HepG2 (cell line): ENCODE measurements at regions not wholly inside any gene's neighbourhood (a gene's known extent, or its start where the extent isn't known, plus 50 kb on each side); places are given as distances from the start of the nearest gene placed in this dataset.

Experiments
- ATAC-seq: fragments of 200-7000 bp; cut with Tn5 transposase; 3 replicates; pipeline ENCODE4 v1.9.1; 2020; ENCODE audit warnings: mild to moderate bottlenecking, moderate library complexity
- BruUV-seq: library from RNA; stranded (reverse); fragments of 400-500 nt; replicated peaks from 2 replicates; lab custom pipeline; 2021; lab: Mats Ljungman, UMichigan
- CTCF ChIA-PET: fragments of 300-600 bp; formaldehyde crosslinking; extraction: SDS; loops from one replicate; lab custom pipeline; 2021; ENCODE audit warnings: low total read pairs, inconsistent platforms, low intra/inter-chr PET ratio; lab: Yijun Ruan, JAX
- POLR2A ChIA-PET: fragments of 350-600 bp; sonication (Branson Sonifier 250); formaldehyde crosslinking; loops from one replicate; lab custom pipeline; 2020; ENCODE audit warnings: antibody characterized with exemption, inconsistent platforms; lab: Yijun Ruan, JAX
- DNase-seq: peaks from one replicate; pipeline ENCODE4 v3.0.0-alpha.2; 2015; ENCODE audit warnings: low spot score
- FAIRE-seq: peaks from 3 replicates; lab custom pipeline; 2011; peaks lifted over from hg19 to GRCh38; lab: Jason Lieb, UNC
- H2AFZ ChIP-seq: one replicate; pipeline ENCODE4 v1.6.1; 2011; ENCODE audit warnings: low read length, inconsistent platforms
- H3K27ac ChIP-seq: fragments of 300-600 bp; 3 replicates; pipeline ENCODE4 v1.8.0; 2011; ENCODE audit warnings: mixed run types, mild to moderate bottlenecking, mixed read lengths, low read length, inconsistent platforms; ENCODE audit not compliant: insufficient read depth; ENCODE audit errors: extremely low read length
- H3K27me3 ChIP-seq, 2 experiments: fragments of 200-600 bp in 1 of 2; 2 replicates in 1 of 2; 3 replicates in 1 of 2; pipeline versions ENCODE4 v1.6.0 to v1.8.0; 2011; ENCODE audit warnings: low read length in 2 of 2, mild to moderate bottlenecking in 2 of 2, moderate library complexity in 2 of 2, inconsistent platforms in 1 of 2; ENCODE audit not compliant: insufficient read depth in 2 of 2, control insufficient read depth in 1 of 2
- H3K36me3 ChIP-seq, 2 experiments: fragments of 200-600 bp in 1 of 2; replicated peaks in 1 of 2; 2 replicates in 1 of 2; 3 replicates in 1 of 2; pipeline versions ENCODE4 v1.5.1 to v1.8.0; 2011; ENCODE audit warnings: low read length in 2 of 2, inconsistent platforms in 1 of 2; ENCODE audit not compliant: insufficient read depth in 2 of 2, control insufficient read depth in 1 of 2
- H3K4me1 ChIP-seq: 2 replicates; pipeline ENCODE4 v1.5.1; 2012; ENCODE audit warnings: low read length, inconsistent platforms; ENCODE audit not compliant: insufficient read depth
- H3K4me2 ChIP-seq: 2 replicates; pipeline ENCODE4 v1.6.0; 2011; ENCODE audit warnings: low read depth, low read length, inconsistent platforms
- H3K4me3 ChIP-seq, 3 experiments: fragments of 200-600 bp in 1 of 3; sonication (generic), shearing (Covaris generic) in 1 of 3; replicated peaks in 1 of 3; 2 replicates each; pipeline ENCODE4 v1.5.1; 2011 to 2016; ENCODE audit warnings: low read length in 3 of 3, inconsistent platforms in 2 of 3, low read depth in 2 of 3, mild to moderate bottlenecking in 2 of 3, control low read depth in 1 of 3, mixed read lengths in 1 of 3; ENCODE audit not compliant: insufficient read depth in 1 of 3
- H3K79me2 ChIP-seq: one replicate; pipeline ENCODE4 v1.6.1; 2011; ENCODE audit warnings: low read length, inconsistent platforms; ENCODE audit not compliant: insufficient read depth
- H3K9ac ChIP-seq: 2 replicates; pipeline ENCODE4 v1.6.0; 2011; ENCODE audit warnings: mild to moderate bottlenecking, low read depth, low read length, inconsistent platforms; ENCODE audit not compliant: insufficient read depth
- H3K9me3 ChIP-seq: 2 replicates; pipeline ENCODE4 v1.5.1; 2012; ENCODE audit warnings: mild to moderate bottlenecking, low read length
- H4K20me1 ChIP-seq: 2 replicates; pipeline ENCODE4 v1.6.0; 2011; ENCODE audit warnings: inconsistent platforms, mild to moderate bottlenecking, low read length, moderate library complexity; ENCODE audit not compliant: insufficient read depth
- DMAP1 ChIP-seq: IDR thresholded peaks from 2 replicates; pipeline ENCODE4 v1.6.1; 2016
- EHMT2 ChIP-seq: fragments of 200-600 bp; sonication (generic); IDR thresholded peaks from 2 replicates; pipeline ENCODE4 v1.7.0; 2017; ENCODE audit warnings: antibody characterized with exemption, low read depth, low read length, borderline replicate concordance
- JUN ChIP-seq: sonication (generic); formaldehyde crosslinking; IDR thresholded peaks from 2 replicates; pipeline ENCODE4 v1.4.0; 2020; ENCODE audit warnings: mild to moderate bottlenecking, missing genetic modification reagents
- MAFG ChIP-seq: sonication (generic); formaldehyde crosslinking; IDR thresholded peaks from 2 replicates; pipeline ENCODE4 v1.5.1; 2020; ENCODE audit warnings: mild to moderate bottlenecking, missing genetic modification reagents
- NFE2 ChIP-seq: sonication (generic); formaldehyde crosslinking; IDR thresholded peaks from 2 replicates; pipeline ENCODE4 v1.4.0; 2020; ENCODE audit warnings: missing genetic modification reagents
- NONO ChIP-seq, 2 experiments: fragments of 450-650 bp in 1 of 2; sonication (generic) in 1 of 2; formaldehyde crosslinking in 1 of 2; IDR thresholded peaks in 1 of 2; conservative IDR thresholded peaks in 1 of 2; 2 replicates each; pipeline versions ENCODE4 v1.6.1 to v1.8.0; 2017 to 2022; ENCODE audit warnings: mild to moderate bottlenecking in 1 of 2, missing genetic modification reagents in 1 of 2, moderate library complexity in 1 of 2
- TAF1 ChIP-seq: sonication (generic); formaldehyde crosslinking; IDR thresholded peaks from 2 replicates; pipeline ENCODE4 v1.4.0; 2020; ENCODE audit warnings: missing genetic modification reagents
- TCF7L2 ChIP-seq: IDR thresholded peaks from 2 replicates; pipeline ENCODE4 v1.6.1; 2011; ENCODE audit warnings: mild to moderate bottlenecking, low read depth, low read length, moderate library complexity
- ZNF101 ChIP-seq: sonication (generic); formaldehyde crosslinking; IDR thresholded peaks from 2 replicates; pipeline ENCODE4 v1.4.0; 2020; ENCODE audit warnings: mild to moderate bottlenecking, low read depth, missing genetic modification reagents, borderline replicate concordance
- ZNF207 ChIP-seq: fragments of 450-650 bp; IDR thresholded peaks from 2 replicates; pipeline ENCODE4 v1.6.1; 2016; ENCODE audit warnings: antibody characterized with exemption, borderline replicate concordance
- ZNF383 ChIP-seq: sonication (generic); formaldehyde crosslinking; IDR thresholded peaks from 2 replicates; pipeline ENCODE4 v1.4.0; 2020; ENCODE audit warnings: missing genetic modification reagents, mild to moderate bottlenecking, borderline replicate concordance
- ZNF550 ChIP-seq: sonication (generic); formaldehyde crosslinking; IDR thresholded peaks from 2 replicates; pipeline ENCODE4 v1.4.0; 2020; ENCODE audit warnings: mild to moderate bottlenecking, missing genetic modification reagents, borderline replicate concordance
- ZNF781 ChIP-seq: sonication (generic); formaldehyde crosslinking; IDR thresholded peaks from 2 replicates; pipeline ENCODE4 v1.5.1; 2020; ENCODE audit warnings: borderline replicate concordance, mild to moderate bottlenecking, missing genetic modification reagents; ENCODE audit errors: not compliant biosample characterization
- WGBS: methylation state at CpG from one replicate; pipeline ENCODE4 v1.1.6; 2017; ENCODE audit warnings: low lambda C conversion rate; 5-methylcytosine and 5-hydroxymethylcytosine counted together
- in situ Hi-C: cut with HindIII; loops from 2 replicates; pipeline ENCODE4 v1.10.0; 2017; ENCODE audit warnings: low pct_unique_long_range_greater_than_20kb; ENCODE audit not compliant: extremely low pct_ligation_motif_present
- intact Hi-C: fragments of 100-400 bp; cut with micrococcal nuclease; formaldehyde crosslinking; loops from one replicate; pipeline ENCODE4 v1.10.0; 2022; ENCODE audit not compliant: unreplicated experiment
- TF ChIP-seq, protein P1 (sequence below): IDR thresholded peaks from 2 replicates; pipeline ENCODE4 v1.6.1; 2016; ENCODE audit warnings: missing compliant biosample characterization, missing genetic modification reagents, borderline replicate concordance
- TF ChIP-seq, protein P2 (sequence below): sonication (generic); formaldehyde crosslinking; IDR thresholded peaks from 2 replicates; pipeline ENCODE4 v1.8.1; 2023; ENCODE audit warnings: mild to moderate bottlenecking, missing genetic modification reagents
- TF ChIP-seq, protein P3 (sequence below): sonication (generic); formaldehyde crosslinking; conservative IDR thresholded peaks from 2 replicates; pipeline ENCODE4 v1.4.0; 2020; ENCODE audit warnings: mild to moderate bottlenecking, missing genetic modification reagents, moderate library complexity

DNA sequence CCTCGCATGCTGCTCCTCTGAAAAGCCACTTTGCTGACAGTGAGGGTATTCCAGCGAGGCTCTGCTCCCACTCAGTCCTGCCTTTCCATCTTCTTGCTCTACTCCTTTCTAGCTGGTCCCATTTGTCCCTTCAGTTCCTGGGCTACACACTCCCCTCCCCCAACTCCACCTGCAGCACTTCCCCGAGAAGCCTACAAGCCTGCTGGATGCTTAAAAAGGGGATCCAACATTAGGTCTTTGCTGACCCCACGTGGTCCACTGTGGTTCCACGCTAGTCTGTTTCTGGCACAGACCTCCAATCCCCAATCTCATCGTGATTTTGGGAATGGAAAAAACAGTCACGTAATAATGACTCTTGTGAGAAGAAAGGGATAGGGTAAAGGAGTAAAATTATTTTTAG is 121.6 kb upstream of the SNX19 start:
- intact Hi-C loops, result loop anchor here (1.0 kb wide), 1 partner anchor 636 kb away; no protein-coding TSS in a partner anchor

More for the DNA sequence above, 121.6 kb upstream of the SNX19 start:
- DNase-seq (no peak), FAIRE-seq (no peak), ATAC-seq (no peak)
- Histone ChIP-seq H2AFZ (no peak overlapping the region), H3K9ac (no peak overlapping the region), H3K79me2 (no peaks in the 10 kb centered on the region), H3K27me3 (peaks cover 1 to 22% of the 10 kb centered on the region in 2 experiments; a peak in 3 of 5 replicates), H4K20me1 (no peaks in the 10 kb centered on the region), H3K36me3 (no peaks in the 10 kb centered on the region), H3K4me2 (no peak overlapping the region), H3K4me3 (no peak overlapping the region), H3K9me3 (no peaks in the 10 kb centered on the region), H3K4me1 (no peaks in the 10 kb centered on the region), H3K27ac (no peak overlapping the region)
- TF ChIP-seq, protein P1, sequence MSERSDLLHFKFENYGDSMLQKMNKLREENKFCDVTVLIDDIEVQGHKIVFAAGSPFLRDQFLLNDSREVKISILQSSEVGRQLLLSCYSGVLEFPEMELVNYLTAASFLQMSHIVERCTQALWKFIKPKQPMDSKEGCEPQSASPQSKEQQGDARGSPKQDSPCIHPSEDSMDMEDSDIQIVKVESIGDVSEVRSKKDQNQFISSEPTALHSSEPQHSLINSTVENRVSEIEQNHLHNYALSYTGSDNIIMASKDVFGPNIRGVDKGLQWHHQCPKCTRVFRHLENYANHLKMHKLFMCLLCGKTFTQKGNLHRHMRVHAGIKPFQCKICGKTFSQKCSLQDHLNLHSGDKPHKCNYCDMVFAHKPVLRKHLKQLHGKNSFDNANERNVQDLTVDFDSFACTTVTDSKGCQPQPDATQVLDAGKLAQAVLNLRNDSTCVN (CRISPR knock-in tag), result no peak
- no peak for TF ChIP-seq EHMT2
- TF ChIP-seq TCF7L2, result no peak
- no peak for TF ChIP-seq TAF1 (CRISPR knock-in tag)
- no peak for TF ChIP-seq NFE2 (CRISPR knock-in tag)
- no peak for TF ChIP-seq ZNF781
- TF ChIP-seq ZNF383 (CRISPR knock-in tag), result no peak
- no peak for TF ChIP-seq NONO (IDR thresholded peaks at IDR 0.05)
- no peak for TF ChIP-seq NONO (CRISPR knock-in tag; conservative IDR thresholded peaks at IDR 0.05)
- TF ChIP-seq, protein P2, sequence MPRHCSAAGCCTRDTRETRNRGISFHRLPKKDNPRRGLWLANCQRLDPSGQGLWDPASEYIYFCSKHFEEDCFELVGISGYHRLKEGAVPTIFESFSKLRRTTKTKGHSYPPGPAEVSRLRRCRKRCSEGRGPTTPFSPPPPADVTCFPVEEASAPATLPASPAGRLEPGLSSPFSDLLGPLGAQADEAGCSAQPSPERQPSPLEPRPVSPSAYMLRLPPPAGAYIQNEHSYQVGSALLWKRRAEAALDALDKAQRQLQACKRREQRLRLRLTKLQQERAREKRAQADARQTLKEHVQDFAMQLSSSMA (CRISPR knock-in tag), result no peak
- TF ChIP-seq DMAP1 (CRISPR knock-in tag), result no peak
- TF ChIP-seq ZNF101 (CRISPR knock-in tag), result no peak
- TF ChIP-seq MAFG, result no peak
- no peak for TF ChIP-seq ZNF550 (CRISPR knock-in tag)
- no peak for TF ChIP-seq ZNF207
- TF ChIP-seq, protein P3, sequence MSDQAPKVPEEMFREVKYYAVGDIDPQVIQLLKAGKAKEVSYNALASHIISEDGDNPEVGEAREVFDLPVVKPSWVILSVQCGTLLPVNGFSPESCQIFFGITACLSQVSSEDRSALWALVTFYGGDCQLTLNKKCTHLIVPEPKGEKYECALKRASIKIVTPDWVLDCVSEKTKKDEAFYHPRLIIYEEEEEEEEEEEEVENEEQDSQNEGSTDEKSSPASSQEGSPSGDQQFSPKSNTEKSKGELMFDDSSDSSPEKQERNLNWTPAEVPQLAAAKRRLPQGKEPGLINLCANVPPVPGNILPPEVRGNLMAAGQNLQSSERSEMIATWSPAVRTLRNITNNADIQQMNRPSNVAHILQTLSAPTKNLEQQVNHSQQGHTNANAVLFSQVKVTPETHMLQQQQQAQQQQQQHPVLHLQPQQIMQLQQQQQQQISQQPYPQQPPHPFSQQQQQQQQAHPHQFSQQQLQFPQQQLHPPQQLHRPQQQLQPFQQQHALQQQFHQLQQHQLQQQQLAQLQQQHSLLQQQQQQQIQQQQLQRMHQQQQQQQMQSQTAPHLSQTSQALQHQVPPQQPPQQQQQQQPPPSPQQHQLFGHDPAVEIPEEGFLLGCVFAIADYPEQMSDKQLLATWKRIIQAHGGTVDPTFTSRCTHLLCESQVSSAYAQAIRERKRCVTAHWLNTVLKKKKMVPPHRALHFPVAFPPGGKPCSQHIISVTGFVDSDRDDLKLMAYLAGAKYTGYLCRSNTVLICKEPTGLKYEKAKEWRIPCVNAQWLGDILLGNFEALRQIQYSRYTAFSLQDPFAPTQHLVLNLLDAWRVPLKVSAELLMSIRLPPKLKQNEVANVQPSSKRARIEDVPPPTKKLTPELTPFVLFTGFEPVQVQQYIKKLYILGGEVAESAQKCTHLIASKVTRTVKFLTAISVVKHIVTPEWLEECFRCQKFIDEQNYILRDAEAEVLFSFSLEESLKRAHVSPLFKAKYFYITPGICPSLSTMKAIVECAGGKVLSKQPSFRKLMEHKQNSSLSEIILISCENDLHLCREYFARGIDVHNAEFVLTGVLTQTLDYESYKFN, result no peak
- no peak for TF ChIP-seq JUN (CRISPR knock-in tag)
- BruUV-seq, result no TSS peak
- POLR2A ChIA-PET, result no interaction called here
- CTCF ChIA-PET, result interaction anchor here (1.5 kb wide), 1 partner anchor 115 kb away, joined by 3 read pairs; no protein-coding TSS in a partner anchor
- in situ Hi-C loops, result no loop called here
- WGBS, result 5% methylated on average over 7 of the region's 7 CpGs
